ENCODE measurements at regions not wholly inside any gene's neighbourhood (a gene's known extent, or its start where the extent isn't known, plus 50 kb on each side); places are given as distances from the start of the nearest gene placed in this dataset.
A peak's percentile ranks its signal among the peaks of the same experiment; 100 is the strongest.
"Not testable (repeated sequence)": the region's sequence is repeated elsewhere in the genome, so short reads cannot be mapped to it uniquely, and the experiment has no call there.

DNA sequence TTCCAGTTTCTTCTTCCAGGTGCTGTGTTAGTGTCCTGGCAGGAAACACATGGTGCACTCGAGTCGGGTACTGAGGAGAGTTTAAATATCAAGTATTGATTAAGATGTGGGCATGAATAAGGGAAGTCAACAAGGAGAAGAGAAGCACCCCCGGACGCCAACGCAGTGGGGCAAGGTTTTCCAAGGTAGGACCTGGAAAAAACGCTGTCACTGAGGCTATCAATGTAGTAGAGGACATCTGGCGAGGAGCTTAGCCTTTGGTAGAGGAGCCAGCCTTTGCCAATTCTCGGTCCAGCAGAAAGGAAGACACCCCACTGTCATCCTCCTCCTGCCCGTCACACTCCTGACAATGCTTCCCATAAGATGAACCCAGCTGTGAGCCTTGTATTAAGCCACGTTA lies 159.6 kb downstream of the TEX36 start:
- no peak overlapping the region for H3K4me3 ChIP-seq

DNA sequence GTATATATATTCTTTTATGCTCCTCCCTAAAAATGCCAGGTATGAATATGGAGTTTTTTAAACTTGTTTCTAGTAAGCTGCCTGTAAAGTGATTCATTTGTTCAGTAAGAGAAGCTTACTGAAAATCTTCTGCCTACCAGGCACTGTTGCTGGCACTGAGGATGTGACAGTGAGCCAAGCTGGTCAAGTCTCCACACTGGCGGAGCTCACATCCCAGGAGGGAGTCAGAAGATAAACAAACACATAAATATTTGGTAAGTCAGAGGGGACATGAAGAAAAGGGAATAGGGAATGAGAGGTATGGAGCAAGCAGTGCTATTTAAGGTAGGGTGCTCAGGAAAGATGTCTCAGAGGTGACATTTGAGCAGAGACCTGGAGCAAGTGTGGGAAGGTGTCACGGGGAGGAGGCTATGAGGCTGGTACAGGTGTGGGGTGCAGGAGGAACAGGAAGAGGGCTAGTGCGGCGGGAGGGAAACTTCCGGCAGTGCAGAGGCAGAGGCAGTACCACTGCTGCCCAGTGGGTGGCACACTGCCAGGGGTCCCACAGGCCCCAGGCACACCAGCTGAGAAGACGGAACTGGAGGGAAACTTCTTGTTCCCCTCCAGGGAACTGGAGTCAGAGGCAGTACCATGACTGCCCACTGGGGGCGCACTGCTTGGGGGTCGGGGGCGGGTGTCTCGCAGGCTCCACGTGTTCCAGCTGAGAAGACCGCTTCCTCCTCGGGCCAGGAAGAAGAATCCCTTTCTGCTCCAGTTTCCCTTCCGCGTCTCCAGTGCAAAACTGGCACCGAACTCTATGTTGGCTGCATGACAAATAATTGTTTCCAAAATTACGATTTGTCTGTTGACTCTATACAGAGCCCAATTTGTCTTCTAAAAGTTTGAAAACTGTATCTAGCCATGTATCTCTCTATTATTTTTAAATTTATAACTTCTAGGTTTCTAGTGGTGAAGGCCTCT lies 161.0 kb downstream of the TEX36 start:
- intact Hi-C loops (cut with micrococcal nuclease; ENCODE audit: unreplicated experiment), result no loop called here
- Histone ChIP-seq H3K27ac (no peak overlapping the region), H3K4me1 (replicated peaks; ENCODE audit: insufficient read depth) (no peaks in the 10 kb centered on the region; the same call in 1 of the 2 replicates), H3K4me3 (no peak overlapping the region), H3K9me2 (ENCODE audit: insufficient read depth) (no peaks in the 10 kb centered on the region), H3K36me3 (ENCODE audit: low read depth) (no peaks in the 10 kb centered on the region), H2AFZ (no peak overlapping the region), H3K79me2 (ENCODE audit: low read depth) (no peaks in the 10 kb centered on the region), H4K20me1 (ENCODE audit: insufficient read depth) (no peaks in the 10 kb centered on the region), H3F3A (ENCODE audit: insufficient read depth, low read depth) (peaks cover 6% of the 10 kb centered on the region; the same call in 1 of the 2 replicates), H3K9me3 (ENCODE audit: insufficient read depth, low read depth) (no peaks in the 10 kb centered on the region), H3K4me2 (no peak overlapping the region), H3K27me3 (ENCODE audit: insufficient read depth, low read depth) (no peaks in the 10 kb centered on the region)
- BruUV-seq (replicated peaks), result no TSS peak
- TF ChIP-seq, protein P1, sequence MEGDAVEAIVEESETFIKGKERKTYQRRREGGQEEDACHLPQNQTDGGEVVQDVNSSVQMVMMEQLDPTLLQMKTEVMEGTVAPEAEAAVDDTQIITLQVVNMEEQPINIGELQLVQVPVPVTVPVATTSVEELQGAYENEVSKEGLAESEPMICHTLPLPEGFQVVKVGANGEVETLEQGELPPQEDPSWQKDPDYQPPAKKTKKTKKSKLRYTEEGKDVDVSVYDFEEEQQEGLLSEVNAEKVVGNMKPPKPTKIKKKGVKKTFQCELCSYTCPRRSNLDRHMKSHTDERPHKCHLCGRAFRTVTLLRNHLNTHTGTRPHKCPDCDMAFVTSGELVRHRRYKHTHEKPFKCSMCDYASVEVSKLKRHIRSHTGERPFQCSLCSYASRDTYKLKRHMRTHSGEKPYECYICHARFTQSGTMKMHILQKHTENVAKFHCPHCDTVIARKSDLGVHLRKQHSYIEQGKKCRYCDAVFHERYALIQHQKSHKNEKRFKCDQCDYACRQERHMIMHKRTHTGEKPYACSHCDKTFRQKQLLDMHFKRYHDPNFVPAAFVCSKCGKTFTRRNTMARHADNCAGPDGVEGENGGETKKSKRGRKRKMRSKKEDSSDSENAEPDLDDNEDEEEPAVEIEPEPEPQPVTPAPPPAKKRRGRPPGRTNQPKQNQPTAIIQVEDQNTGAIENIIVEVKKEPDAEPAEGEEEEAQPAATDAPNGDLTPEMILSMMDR (conservative IDR thresholded peaks at IDR 0.05), result peak; percentile 54
- TF ChIP-seq EZH2 (IDR thresholded peaks at IDR 0.05; ENCODE audit: low read depth), result no peak
- DNase-seq, result no peak
- ChIA-PET CTCF (no interaction called here), POLR2A (ENCODE audit: unreplicated experiment) (no interaction called here)

More for the DNA sequence above, 159.6 kb downstream of the TEX36 start:
- CTCF ChIA-PET, result no interaction called here
- no peak overlapping the region for H3K27ac ChIP-seq
- no peak for TF ChIP-seq EZH2 (IDR thresholded peaks at IDR 0.05; ENCODE audit: low read depth)
- TF ChIP-seq, protein P1 (conservative IDR thresholded peaks at IDR 0.05), result no peak
- H3F3A ChIP-seq (ENCODE audit: insufficient read depth, low read depth), result peaks cover 6% of the 10 kb centered on the region; the same call in 1 of the 2 replicates
- intact Hi-C loops (cut with micrococcal nuclease; ENCODE audit: unreplicated experiment), result no loop called here
- POLR2A ChIA-PET (ENCODE audit: unreplicated experiment), result no interaction called here
- no peaks in the 10 kb centered on the region for H3K79me2 ChIP-seq (ENCODE audit: low read depth)
- no peaks in the 10 kb centered on the region; the same call in 1 of the 2 replicates for H3K4me1 ChIP-seq (replicated peaks; ENCODE audit: insufficient read depth)
- H4K20me1 ChIP-seq (ENCODE audit: insufficient read depth), result no peaks in the 10 kb centered on the region
- no peak for DNase-seq
- no peaks in the 10 kb centered on the region for H3K27me3 ChIP-seq (ENCODE audit: insufficient read depth, low read depth)
- H3K9me3 ChIP-seq (ENCODE audit: insufficient read depth, low read depth), result no peaks in the 10 kb centered on the region
- H3K4me2 ChIP-seq, result no peak overlapping the region
- BruUV-seq (replicated peaks), result no TSS peak
- no peaks in the 10 kb centered on the region for H3K9me2 ChIP-seq (ENCODE audit: insufficient read depth)
- no peak overlapping the region for H2AFZ ChIP-seq
- H3K36me3 ChIP-seq (ENCODE audit: low read depth), result no peaks in the 10 kb centered on the region

DNA sequence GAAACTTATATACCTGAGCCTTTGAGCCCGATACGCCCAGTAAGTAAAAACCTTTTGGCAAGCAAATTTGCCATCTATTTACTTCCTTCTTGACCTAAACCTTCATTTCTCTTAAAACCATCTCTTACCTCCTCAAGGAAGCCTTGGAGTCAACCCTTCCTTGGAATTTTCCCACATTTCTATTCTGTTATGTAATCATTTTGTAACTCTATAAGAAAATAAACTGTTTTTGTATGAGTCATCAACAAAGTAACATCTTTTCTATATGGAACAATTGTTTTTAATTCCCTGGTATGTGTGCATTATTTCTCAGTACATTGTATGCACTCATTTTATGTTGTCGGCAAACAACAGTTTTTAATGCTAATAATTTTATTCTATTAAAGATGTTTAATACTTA lies 162.0 kb downstream of the TEX36 start:
- no peaks in the 10 kb centered on the region for H3K36me3 ChIP-seq (ENCODE audit: low read depth)
- ChIA-PET POLR2A (ENCODE audit: unreplicated experiment) (no interaction called here), CTCF (no interaction called here)
- no peaks in the 10 kb centered on the region for H3K27me3 ChIP-seq (ENCODE audit: insufficient read depth, low read depth)
- no peaks in the 10 kb centered on the region for H3K9me3 ChIP-seq (ENCODE audit: insufficient read depth, low read depth)
- no peaks in the 10 kb centered on the region; the same call in 1 of the 2 replicates for H3K4me1 ChIP-seq (replicated peaks; ENCODE audit: insufficient read depth)
- H3K4me2 ChIP-seq, result no peak overlapping the region
- H2AFZ ChIP-seq, result no peak overlapping the region
- no peaks in the 10 kb centered on the region for H3K79me2 ChIP-seq (ENCODE audit: low read depth)
- BruUV-seq (replicated peaks), result no TSS peak
- no peak overlapping the region for H3K27ac ChIP-seq
- H3K9me2 ChIP-seq (ENCODE audit: insufficient read depth), result no peaks in the 10 kb centered on the region
- H4K20me1 ChIP-seq (ENCODE audit: insufficient read depth), result no peaks in the 10 kb centered on the region
- peaks cover 6% of the 10 kb centered on the region; the same call in 1 of the 2 replicates for H3F3A ChIP-seq (ENCODE audit: insufficient read depth, low read depth)
- intact Hi-C loops (cut with micrococcal nuclease; ENCODE audit: unreplicated experiment), result no loop called here
- H3K4me3 ChIP-seq, result no peak overlapping the region
- peak in 1 of 2 experiments; percentile 37 for DNase-seq
- TF ChIP-seq EZH2 (IDR thresholded peaks at IDR 0.05; ENCODE audit: low read depth), result no peak
- TF ChIP-seq, protein P1 (conservative IDR thresholded peaks at IDR 0.05), result no peak

DNA sequence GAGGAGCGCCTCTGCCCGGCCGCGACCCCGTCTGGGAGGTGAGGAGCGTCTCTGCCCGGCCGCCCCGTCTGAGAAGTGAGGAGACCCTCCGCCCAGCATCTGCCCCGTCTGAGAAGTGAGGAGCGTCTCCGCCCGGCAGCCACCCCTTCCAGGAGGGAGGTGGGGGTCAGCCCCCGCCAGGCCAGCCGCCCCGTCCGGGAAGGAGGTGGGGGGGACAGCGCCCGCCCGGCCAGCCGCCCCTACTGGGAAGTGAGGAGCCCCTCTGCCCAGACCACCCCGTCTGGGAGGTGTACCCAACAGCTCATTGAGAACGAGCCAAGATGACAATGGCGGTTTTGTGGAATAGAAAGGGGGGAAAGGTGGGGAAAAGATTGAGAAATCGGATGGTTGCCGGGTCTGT lies 164.6 kb downstream of the TEX36 start:
- CTCF ChIA-PET, result not testable (repeated sequence)

More for the DNA sequence above, 164.6 kb downstream of the TEX36 start:
- H3K27me3 ChIP-seq (ENCODE audit: insufficient read depth, low read depth); H3K36me3 ChIP-seq (ENCODE audit: low read depth); DNase-seq; H3K79me2 ChIP-seq (ENCODE audit: low read depth); H3K27ac ChIP-seq; H4K20me1 ChIP-seq (ENCODE audit: insufficient read depth); H3K9me2 ChIP-seq (ENCODE audit: insufficient read depth); POLR2A ChIA-PET (ENCODE audit: unreplicated experiment); H2AFZ ChIP-seq; H3K9me3 ChIP-seq (ENCODE audit: insufficient read depth, low read depth); H3K4me3 ChIP-seq; BruUV-seq (replicated peaks); H3K4me2 ChIP-seq: not testable (repeated sequence)
- intact Hi-C loops (cut with micrococcal nuclease; ENCODE audit: unreplicated experiment), result loop anchor here (10.0 kb wide), 1 partner anchor 354 kb away; the partner anchor contains the start of gene CTBP2
- Histone ChIP-seq H3F3A (ENCODE audit: insufficient read depth, low read depth) (peaks cover 17% of the 10 kb centered on the region; the same call in 1 of the 2 replicates), H3K4me1 (replicated peaks; ENCODE audit: insufficient read depth) (peaks cover 19% of the 10 kb centered on the region)
